ENCODE measurements at regions not wholly inside any gene's neighbourhood (a gene's known extent, or its start where the extent isn't known, plus 50 kb on each side); places are given as distances from the start of the nearest gene placed in this dataset.

GRCh38 chrX:39912126-39912525 lies 185.6 kb downstream of the BCOR start:
- H3K4me2 ChIP-seq (ENCODE audit: control insufficient read depth, extremely low read depth, insufficient read depth, low read depth, low read length): no peak overlapping the region
- no peak for TF ChIP-seq EZH2 (IDR thresholded peaks at IDR 0.05; ENCODE audit: low read length)
- TF ChIP-seq, protein P1, sequence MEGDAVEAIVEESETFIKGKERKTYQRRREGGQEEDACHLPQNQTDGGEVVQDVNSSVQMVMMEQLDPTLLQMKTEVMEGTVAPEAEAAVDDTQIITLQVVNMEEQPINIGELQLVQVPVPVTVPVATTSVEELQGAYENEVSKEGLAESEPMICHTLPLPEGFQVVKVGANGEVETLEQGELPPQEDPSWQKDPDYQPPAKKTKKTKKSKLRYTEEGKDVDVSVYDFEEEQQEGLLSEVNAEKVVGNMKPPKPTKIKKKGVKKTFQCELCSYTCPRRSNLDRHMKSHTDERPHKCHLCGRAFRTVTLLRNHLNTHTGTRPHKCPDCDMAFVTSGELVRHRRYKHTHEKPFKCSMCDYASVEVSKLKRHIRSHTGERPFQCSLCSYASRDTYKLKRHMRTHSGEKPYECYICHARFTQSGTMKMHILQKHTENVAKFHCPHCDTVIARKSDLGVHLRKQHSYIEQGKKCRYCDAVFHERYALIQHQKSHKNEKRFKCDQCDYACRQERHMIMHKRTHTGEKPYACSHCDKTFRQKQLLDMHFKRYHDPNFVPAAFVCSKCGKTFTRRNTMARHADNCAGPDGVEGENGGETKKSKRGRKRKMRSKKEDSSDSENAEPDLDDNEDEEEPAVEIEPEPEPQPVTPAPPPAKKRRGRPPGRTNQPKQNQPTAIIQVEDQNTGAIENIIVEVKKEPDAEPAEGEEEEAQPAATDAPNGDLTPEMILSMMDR (optimal IDR thresholded peaks at IDR 0.05 in 1 of 3, IDR thresholded peaks at IDR 0.05 in 1 of 3, conservative IDR thresholded peaks at IDR 0.05 in 1 of 3; ENCODE audit: extremely low read depth in 1 of 3, insufficient read depth in 2 of 3, low read length in 3 of 3): no peak
- peaks cover 11% of the 10 kb centered on the region for H3K4me1 ChIP-seq (ENCODE audit: control insufficient read depth, extremely low read depth, insufficient read depth, low read length)
- no peak overlapping the region for H3K9ac ChIP-seq (ENCODE audit: control insufficient read depth, extremely low read depth, insufficient read depth, low read length)
- no peak overlapping the region for H3K4me3 ChIP-seq (ENCODE audit: control insufficient read depth in 2 of 3, extremely low read depth in 1 of 3, insufficient read depth in 2 of 3, low read depth in 1 of 3, low read length in 3 of 3)
- H3K9me1 ChIP-seq (ENCODE audit: control insufficient read depth, extremely low read depth, insufficient read depth, low read length): no peaks in the 10 kb centered on the region
- H3K36me3 ChIP-seq (ENCODE audit: control insufficient read depth in 2 of 2, extremely low read depth in 1 of 2, insufficient read depth in 2 of 2, low read length in 2 of 2): no peaks in the 10 kb centered on the region
- no peaks in the 10 kb centered on the region for H4K20me1 ChIP-seq (ENCODE audit: control insufficient read depth, extremely low read depth, insufficient read depth, low read length)
- FAIRE-seq (no peak), DNase-seq (ENCODE audit: low read depth, low spot score) (no peak)
- H3K27ac ChIP-seq (ENCODE audit: control insufficient read depth, insufficient read depth, low read length): no peak overlapping the region
- H3K9me3 ChIP-seq (ENCODE audit: control insufficient read depth, low read depth, low read length): no peaks in the 10 kb centered on the region
- no peaks in the 10 kb centered on the region for H3K27me3 ChIP-seq (ENCODE audit: control insufficient read depth, extremely low read depth, insufficient read depth, low read length)
- dilution Hi-C loops (cut with MboI; ENCODE audit: extremely low pct_ligation_motif_present, low sequenced_read_pairs): no loop called here
- no peak overlapping the region for H2AFZ ChIP-seq (ENCODE audit: control insufficient read depth, low read length)
- H3K79me2 ChIP-seq (ENCODE audit: control insufficient read depth, insufficient read depth, low read length): no peaks in the 10 kb centered on the region

GRCh38 chrX:39915081-39915480 lies 182.7 kb downstream of the BCOR start:
- TF ChIP-seq, protein P1 (optimal IDR thresholded peaks at IDR 0.05 in 1 of 3, IDR thresholded peaks at IDR 0.05 in 1 of 3, conservative IDR thresholded peaks at IDR 0.05 in 1 of 3; ENCODE audit: extremely low read depth in 1 of 3, insufficient read depth in 2 of 3, low read length in 3 of 3): no peak
- no peak for TF ChIP-seq EZH2 (IDR thresholded peaks at IDR 0.05; ENCODE audit: low read length)
- H3K9me1 ChIP-seq (ENCODE audit: control insufficient read depth, extremely low read depth, insufficient read depth, low read length): no peaks in the 10 kb centered on the region
- FAIRE-seq (no peak), DNase-seq (ENCODE audit: low read depth, low spot score) (no peak)
- H3K36me3 ChIP-seq (ENCODE audit: control insufficient read depth in 2 of 2, extremely low read depth in 1 of 2, insufficient read depth in 2 of 2, low read length in 2 of 2): no peaks in the 10 kb centered on the region
- H3K4me1 ChIP-seq (ENCODE audit: control insufficient read depth, extremely low read depth, insufficient read depth, low read length): no peaks in the 10 kb centered on the region
- no peaks in the 10 kb centered on the region for H3K79me2 ChIP-seq (ENCODE audit: control insufficient read depth, insufficient read depth, low read length)
- H4K20me1 ChIP-seq (ENCODE audit: control insufficient read depth, extremely low read depth, insufficient read depth, low read length): no peaks in the 10 kb centered on the region
- H2AFZ ChIP-seq (ENCODE audit: control insufficient read depth, low read length): no peak overlapping the region
- no peak overlapping the region for H3K9ac ChIP-seq (ENCODE audit: control insufficient read depth, extremely low read depth, insufficient read depth, low read length)
- H3K4me3 ChIP-seq (ENCODE audit: control insufficient read depth in 2 of 3, extremely low read depth in 1 of 3, insufficient read depth in 2 of 3, low read depth in 1 of 3, low read length in 3 of 3): no peak overlapping the region
- no peaks in the 10 kb centered on the region for H3K27me3 ChIP-seq (ENCODE audit: control insufficient read depth, extremely low read depth, insufficient read depth, low read length)
- dilution Hi-C loops (cut with MboI; ENCODE audit: extremely low pct_ligation_motif_present, low sequenced_read_pairs): no loop called here
- H3K9me3 ChIP-seq (ENCODE audit: control insufficient read depth, low read depth, low read length): no peaks in the 10 kb centered on the region
- H3K4me2 ChIP-seq (ENCODE audit: control insufficient read depth, extremely low read depth, insufficient read depth, low read depth, low read length): no peak overlapping the region
- H3K27ac ChIP-seq (ENCODE audit: control insufficient read depth, insufficient read depth, low read length): no peak overlapping the region

Data from keratinocyte (primary cell).